ENCODE measurements at regions not wholly inside any gene's neighbourhood (a gene's known extent, or its start where the extent isn't known, plus 50 kb on each side); places are given as distances from the start of the nearest gene placed in this dataset.

DNA sequence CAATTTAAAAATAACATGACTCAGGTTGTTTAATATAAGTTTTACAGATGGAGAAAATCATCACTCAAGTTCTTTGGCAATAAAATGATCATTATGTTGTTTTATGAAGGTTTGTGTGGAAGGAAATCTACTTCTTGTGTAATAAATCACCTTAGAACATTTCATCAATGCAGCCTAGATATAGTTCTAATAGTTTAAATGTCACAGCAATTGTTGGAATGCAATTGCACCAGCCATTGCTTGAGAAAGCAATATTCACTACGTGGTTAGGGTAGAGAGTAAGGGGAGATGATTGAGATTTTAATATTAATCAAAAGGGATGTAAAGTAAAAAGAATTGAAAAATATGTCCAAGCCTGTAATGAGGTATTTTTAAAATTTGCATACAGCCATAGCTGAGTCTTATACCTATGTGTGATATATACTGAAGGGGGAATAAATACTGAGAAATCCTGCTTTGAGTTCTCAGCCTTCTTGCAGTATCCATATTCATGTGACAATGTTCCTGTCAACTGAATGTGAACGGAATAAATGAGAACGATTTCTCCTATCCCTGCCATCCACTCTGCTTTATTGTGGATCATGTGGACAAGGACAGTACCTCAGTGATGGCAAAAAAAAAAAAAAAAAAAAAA lies 257.9 kb downstream of the OTOL1 start:
- Histone ChIP-seq H2AFZ (ENCODE audit: low read length) (no peak overlapping the region), H3K4me1 (ENCODE audit: control insufficient read depth, extremely low read depth, insufficient read depth, low read length) (no peaks in the 10 kb centered on the region), H3K4me3 (replicated peaks in 1 of 4; ENCODE audit: control extremely low read depth in 1 of 4, insufficient read depth in 1 of 4, low read depth in 3 of 4, low read length in 4 of 4) (no peak overlapping the region), H3K36me3 (ENCODE audit: control insufficient read depth, insufficient read depth, low read length) (no peaks in the 10 kb centered on the region), H3K9me3 (ENCODE audit: control insufficient read depth, insufficient read depth, low read depth, low read length) (no peaks in the 10 kb centered on the region), H3K9ac (ENCODE audit: insufficient read depth, low read length) (no peak overlapping the region), H3K27me3 (ENCODE audit: control insufficient read depth, insufficient read depth, low read length) (no peaks in the 10 kb centered on the region), H3K4me2 (ENCODE audit: extremely low read depth, insufficient read depth, low read length) (no peak overlapping the region), H4K20me1 (ENCODE audit: control insufficient read depth, extremely low read depth, insufficient read depth, low read length) (no peaks in the 10 kb centered on the region), H3K27ac (ENCODE audit: insufficient read depth, low read length) (no peak overlapping the region), H3K79me2 (ENCODE audit: control insufficient read depth, insufficient read depth, low read length) (no peaks in the 10 kb centered on the region)
- TF ChIP-seq EZH2 (IDR thresholded peaks at IDR 0.05; ENCODE audit: low read length, missing control alignments), result no peak
- TF ChIP-seq, protein P1, sequence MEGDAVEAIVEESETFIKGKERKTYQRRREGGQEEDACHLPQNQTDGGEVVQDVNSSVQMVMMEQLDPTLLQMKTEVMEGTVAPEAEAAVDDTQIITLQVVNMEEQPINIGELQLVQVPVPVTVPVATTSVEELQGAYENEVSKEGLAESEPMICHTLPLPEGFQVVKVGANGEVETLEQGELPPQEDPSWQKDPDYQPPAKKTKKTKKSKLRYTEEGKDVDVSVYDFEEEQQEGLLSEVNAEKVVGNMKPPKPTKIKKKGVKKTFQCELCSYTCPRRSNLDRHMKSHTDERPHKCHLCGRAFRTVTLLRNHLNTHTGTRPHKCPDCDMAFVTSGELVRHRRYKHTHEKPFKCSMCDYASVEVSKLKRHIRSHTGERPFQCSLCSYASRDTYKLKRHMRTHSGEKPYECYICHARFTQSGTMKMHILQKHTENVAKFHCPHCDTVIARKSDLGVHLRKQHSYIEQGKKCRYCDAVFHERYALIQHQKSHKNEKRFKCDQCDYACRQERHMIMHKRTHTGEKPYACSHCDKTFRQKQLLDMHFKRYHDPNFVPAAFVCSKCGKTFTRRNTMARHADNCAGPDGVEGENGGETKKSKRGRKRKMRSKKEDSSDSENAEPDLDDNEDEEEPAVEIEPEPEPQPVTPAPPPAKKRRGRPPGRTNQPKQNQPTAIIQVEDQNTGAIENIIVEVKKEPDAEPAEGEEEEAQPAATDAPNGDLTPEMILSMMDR (conservative IDR thresholded peaks at IDR 0.05 in 1 of 2, IDR thresholded peaks at IDR 0.05 in 1 of 2; ENCODE audit: low read depth in 1 of 2, low read length in 2 of 2), result no peak
- DNase-seq (ENCODE audit: low read depth in 2 of 2), result no peak

DNA sequence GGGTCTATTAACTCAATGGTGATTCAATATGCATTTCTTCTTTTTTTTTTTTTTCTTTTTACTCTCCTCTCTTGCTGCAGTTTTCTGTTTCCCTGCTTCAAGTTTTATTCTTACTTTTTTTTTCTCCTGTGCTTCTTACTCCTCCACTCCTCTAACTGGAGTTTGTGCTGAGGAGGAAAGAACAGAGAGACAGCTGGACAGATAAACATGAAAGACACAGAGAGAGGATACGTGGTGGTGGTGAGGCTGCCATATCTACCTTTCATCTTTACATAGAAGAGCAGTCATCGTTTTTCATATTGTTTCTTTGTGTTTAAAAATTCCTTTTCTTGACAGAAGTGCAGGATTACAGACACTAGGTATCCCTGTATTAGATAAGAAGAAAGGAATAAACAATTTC lies 262.8 kb downstream of the OTOL1 start:
- Histone ChIP-seq H3K36me3 (ENCODE audit: control insufficient read depth, insufficient read depth, low read length) (no peaks in the 10 kb centered on the region), H3K9me3 (ENCODE audit: control insufficient read depth, insufficient read depth, low read depth, low read length) (no peaks in the 10 kb centered on the region), H3K4me1 (ENCODE audit: control insufficient read depth, extremely low read depth, insufficient read depth, low read length) (no peaks in the 10 kb centered on the region), H3K79me2 (ENCODE audit: control insufficient read depth, insufficient read depth, low read length) (no peaks in the 10 kb centered on the region), H3K27me3 (ENCODE audit: control insufficient read depth, insufficient read depth, low read length) (no peaks in the 10 kb centered on the region), H4K20me1 (ENCODE audit: control insufficient read depth, extremely low read depth, insufficient read depth, low read length) (no peaks in the 10 kb centered on the region), H3K4me3 (replicated peaks in 1 of 4; ENCODE audit: control extremely low read depth in 1 of 4, insufficient read depth in 1 of 4, low read depth in 3 of 4, low read length in 4 of 4) (no peak overlapping the region), H3K4me2 (ENCODE audit: extremely low read depth, insufficient read depth, low read length) (no peak overlapping the region), H2AFZ (ENCODE audit: low read length) (no peak overlapping the region), H3K27ac (ENCODE audit: insufficient read depth, low read length) (no peak overlapping the region), H3K9ac (ENCODE audit: insufficient read depth, low read length) (no peak overlapping the region)
- no peak for TF ChIP-seq EZH2 (IDR thresholded peaks at IDR 0.05; ENCODE audit: low read length, missing control alignments)
- TF ChIP-seq, protein P1 (conservative IDR thresholded peaks at IDR 0.05 in 1 of 2, IDR thresholded peaks at IDR 0.05 in 1 of 2; ENCODE audit: low read depth in 1 of 2, low read length in 2 of 2), result no peak
- no peak for DNase-seq (ENCODE audit: low read depth in 2 of 2)

DNA sequence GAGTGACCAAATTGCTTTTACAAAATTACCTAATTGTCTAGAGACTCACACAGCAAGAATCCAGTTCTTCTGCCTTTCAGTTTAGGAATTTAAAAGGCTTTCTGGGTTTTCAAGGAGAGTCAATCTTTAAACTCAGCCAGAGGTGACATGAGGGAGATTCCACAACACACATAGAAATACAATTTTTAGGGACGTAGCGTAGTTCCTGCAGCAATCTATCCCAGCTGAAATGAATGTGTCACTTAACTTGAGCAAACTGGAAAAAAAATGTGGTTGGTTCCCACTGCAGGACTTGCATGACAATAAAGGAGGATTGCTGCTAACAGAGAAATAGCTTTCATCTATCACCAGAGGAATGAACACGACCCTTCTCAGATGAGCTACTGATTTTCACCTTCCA lies 269.7 kb downstream of the OTOL1 start:
- Histone ChIP-seq H3K4me1 (ENCODE audit: control insufficient read depth, extremely low read depth, insufficient read depth, low read length) (no peaks in the 10 kb centered on the region), H3K4me2 (ENCODE audit: extremely low read depth, insufficient read depth, low read length) (no peak overlapping the region), H3K27me3 (ENCODE audit: control insufficient read depth, insufficient read depth, low read length) (no peaks in the 10 kb centered on the region), H3K36me3 (ENCODE audit: control insufficient read depth, insufficient read depth, low read length) (no peaks in the 10 kb centered on the region), H3K4me3 (replicated peaks in 1 of 4; ENCODE audit: control extremely low read depth in 1 of 4, insufficient read depth in 1 of 4, low read depth in 3 of 4, low read length in 4 of 4) (no peak overlapping the region), H3K79me2 (ENCODE audit: control insufficient read depth, insufficient read depth, low read length) (no peaks in the 10 kb centered on the region), H3K9me3 (ENCODE audit: control insufficient read depth, insufficient read depth, low read depth, low read length) (no peaks in the 10 kb centered on the region), H3K9ac (ENCODE audit: insufficient read depth, low read length) (no peak overlapping the region), H4K20me1 (ENCODE audit: control insufficient read depth, extremely low read depth, insufficient read depth, low read length) (no peaks in the 10 kb centered on the region), H2AFZ (ENCODE audit: low read length) (no peak overlapping the region), H3K27ac (ENCODE audit: insufficient read depth, low read length) (no peak overlapping the region)
- no peak for TF ChIP-seq EZH2 (IDR thresholded peaks at IDR 0.05; ENCODE audit: low read length, missing control alignments)
- TF ChIP-seq, protein P1 (conservative IDR thresholded peaks at IDR 0.05 in 1 of 2, IDR thresholded peaks at IDR 0.05 in 1 of 2; ENCODE audit: low read depth in 1 of 2, low read length in 2 of 2), result no peak
- no peak for DNase-seq (ENCODE audit: low read depth in 2 of 2)
